ENCODE measurements at regions not wholly inside any gene's neighbourhood (a gene's known extent, or its start where the extent isn't known, plus 50 kb on each side); places are given as distances from the start of the nearest gene placed in this dataset.

DNA sequence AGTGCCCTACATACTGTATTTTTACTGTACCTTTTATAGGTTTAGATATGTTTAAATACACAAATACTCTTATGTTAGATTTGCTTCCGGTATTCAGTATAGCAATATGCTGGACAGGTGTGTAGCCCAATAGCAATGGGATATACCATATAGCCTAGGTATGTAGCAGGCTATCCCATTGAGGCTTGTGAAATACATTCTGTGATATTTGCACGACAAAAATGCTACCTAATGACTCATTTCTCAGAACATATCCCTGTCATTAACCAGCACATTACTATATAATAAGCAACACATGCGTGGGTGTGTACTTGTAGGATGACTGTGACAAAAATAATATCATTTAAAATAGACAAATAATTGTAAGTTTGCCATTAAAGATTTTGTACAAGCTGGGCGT, 208.8 kb downstream of the MRPS30 start:
- DNase-seq (ENCODE audit: low spot score in 2 of 2): no peak
- no peaks in the 10 kb centered on the region for H3K27me3 Mint-ChIP-seq
- no peak for ATAC-seq (replicated peaks; ENCODE audit: extremely low read depth, poor library complexity, severe bottlenecking)
- H3K4me1 Mint-ChIP-seq: no peaks in the 10 kb centered on the region
- no peak overlapping the region for H3K27ac Mint-ChIP-seq (ENCODE audit: low read depth)
- no peak overlapping the region for H3K4me3 Mint-ChIP-seq
- peaks cover 14% of the 10 kb centered on the region for H3K9me3 Mint-ChIP-seq
- H3K36me3 Mint-ChIP-seq (ENCODE audit: insufficient read depth): no peaks in the 10 kb centered on the region

DNA sequence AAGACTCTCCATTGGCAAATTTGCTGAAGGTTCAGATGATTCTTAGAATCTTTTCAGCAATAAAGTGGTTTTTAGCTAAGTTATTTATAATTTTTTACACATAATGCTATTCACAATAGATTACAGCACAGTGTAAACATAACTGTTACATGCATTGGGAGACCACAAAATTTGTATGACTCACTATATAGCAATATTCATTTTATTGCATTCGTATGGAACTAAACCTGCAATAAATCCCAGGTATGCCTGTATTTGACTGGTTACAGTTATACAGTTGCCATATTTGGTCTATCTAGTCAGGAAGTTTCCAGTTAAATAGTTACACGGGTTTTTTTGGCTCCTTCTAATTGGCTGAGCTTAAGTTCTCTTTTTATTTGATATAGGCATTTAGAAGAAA, 220.8 kb downstream of the MRPS30 start:
- Mint-ChIP-seq H3K36me3 (ENCODE audit: insufficient read depth) (no peaks in the 10 kb centered on the region), H3K27me3 (no peaks in the 10 kb centered on the region), H3K4me1 (no peaks in the 10 kb centered on the region), H3K9me3 (peaks cover 15% of the 10 kb centered on the region), H3K4me3 (no peak overlapping the region), H3K27ac (ENCODE audit: low read depth) (no peak overlapping the region)
- ATAC-seq (replicated peaks; ENCODE audit: extremely low read depth, poor library complexity, severe bottlenecking) (no peak), DNase-seq (ENCODE audit: low spot score in 2 of 2) (no peak)

DNA sequence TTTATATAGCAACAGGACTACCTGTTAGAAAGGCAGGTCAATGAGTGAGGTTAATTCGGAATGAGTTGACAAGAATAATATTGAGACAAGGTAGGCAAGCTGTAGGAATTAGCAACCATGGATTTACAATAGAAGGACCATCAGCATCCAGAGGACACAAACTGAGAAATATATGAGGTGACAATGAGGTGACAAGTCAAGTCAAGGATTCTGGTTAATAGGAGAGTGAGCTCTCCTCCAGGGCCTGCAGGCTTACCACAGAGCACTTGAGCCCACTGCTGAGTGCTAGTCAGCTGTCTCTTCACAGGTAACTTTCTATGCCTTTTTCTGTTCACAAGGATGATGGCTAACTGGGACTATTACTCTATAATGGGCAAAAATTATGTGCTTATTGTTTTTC, 227.2 kb downstream of the MRPS30 start:
- H3K27ac Mint-ChIP-seq (ENCODE audit: low read depth): no peak overlapping the region
- H3K36me3 Mint-ChIP-seq (ENCODE audit: insufficient read depth): no peaks in the 10 kb centered on the region
- DNase-seq (ENCODE audit: low spot score in 2 of 2) (no peak), ATAC-seq (replicated peaks; ENCODE audit: extremely low read depth, poor library complexity, severe bottlenecking) (no peak)
- H3K4me1 Mint-ChIP-seq: no peaks in the 10 kb centered on the region
- no peak overlapping the region for H3K4me3 Mint-ChIP-seq
- no peaks in the 10 kb centered on the region for H3K9me3 Mint-ChIP-seq
- H3K27me3 Mint-ChIP-seq: no peaks in the 10 kb centered on the region

DNA sequence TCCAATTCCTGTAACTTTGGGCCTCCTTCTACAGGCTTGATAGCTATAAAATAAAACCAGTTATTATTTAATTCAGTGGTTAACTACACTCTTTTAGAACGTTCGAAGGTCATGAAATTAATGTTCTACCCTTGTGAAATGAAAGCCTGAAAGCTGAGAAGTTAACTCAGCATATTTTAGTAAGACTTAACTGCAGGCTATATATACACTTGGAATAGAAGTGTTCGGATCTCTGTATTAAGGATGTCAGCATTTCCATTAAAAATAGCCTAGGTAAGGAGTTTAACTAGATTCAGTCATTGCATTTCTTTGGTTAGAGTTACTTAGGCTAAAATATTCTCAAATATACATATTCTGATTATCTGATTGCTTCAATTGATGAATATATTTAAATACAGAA, 229.2 kb downstream of the MRPS30 start:
- DNase-seq (ENCODE audit: low spot score in 2 of 2): no peak
- H3K27me3 Mint-ChIP-seq: no peaks in the 10 kb centered on the region

DNA sequence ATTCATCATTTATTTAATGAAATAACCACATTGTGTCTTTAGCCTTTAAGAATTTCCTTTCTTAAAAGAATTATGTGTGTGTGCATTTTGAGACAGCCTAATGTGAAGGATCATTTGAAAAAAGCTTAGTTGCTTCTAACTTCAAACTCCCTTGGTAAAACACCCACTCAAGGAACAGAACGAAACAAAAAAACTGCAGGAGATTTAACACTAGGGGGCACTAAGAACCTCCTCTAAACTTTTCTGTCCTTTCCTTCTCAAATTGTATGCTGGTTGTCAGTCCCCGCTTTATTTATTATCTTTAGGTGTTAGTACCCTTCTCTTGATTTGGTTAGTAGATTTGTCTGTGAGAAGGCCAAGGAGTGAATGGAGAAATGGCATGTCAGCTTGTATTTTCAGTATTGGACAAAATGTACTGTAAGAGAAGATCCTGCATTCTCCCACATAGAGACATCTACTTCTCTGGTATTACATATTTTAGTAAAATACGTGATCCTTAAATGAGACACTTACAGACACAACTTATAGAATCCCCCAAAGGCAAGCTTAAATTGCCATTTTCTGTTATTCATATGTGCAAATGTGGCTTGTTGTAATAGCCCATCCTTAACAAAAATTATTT, 229.7 kb downstream of the MRPS30 start:
- H3K27me3 Mint-ChIP-seq: no peaks in the 10 kb centered on the region
- H3K27ac Mint-ChIP-seq (ENCODE audit: low read depth): no peak overlapping the region
- DNase-seq (ENCODE audit: low spot score in 2 of 2) (no peak), ATAC-seq (replicated peaks; ENCODE audit: extremely low read depth, poor library complexity, severe bottlenecking) (no peak)
- no peaks in the 10 kb centered on the region for H3K9me3 Mint-ChIP-seq
- no peak overlapping the region for H3K4me3 Mint-ChIP-seq
- no peaks in the 10 kb centered on the region for H3K4me1 Mint-ChIP-seq
- no peaks in the 10 kb centered on the region for H3K36me3 Mint-ChIP-seq (ENCODE audit: insufficient read depth)

More for the DNA sequence above, 229.2 kb downstream of the MRPS30 start:
- no peak overlapping the region for H3K4me3 Mint-ChIP-seq
- ATAC-seq (replicated peaks; ENCODE audit: extremely low read depth, poor library complexity, severe bottlenecking): no peak
- H3K36me3 Mint-ChIP-seq (ENCODE audit: insufficient read depth): no peaks in the 10 kb centered on the region
- H3K9me3 Mint-ChIP-seq: no peaks in the 10 kb centered on the region
- no peak overlapping the region for H3K27ac Mint-ChIP-seq (ENCODE audit: low read depth)
- no peaks in the 10 kb centered on the region for H3K4me1 Mint-ChIP-seq

DNA sequence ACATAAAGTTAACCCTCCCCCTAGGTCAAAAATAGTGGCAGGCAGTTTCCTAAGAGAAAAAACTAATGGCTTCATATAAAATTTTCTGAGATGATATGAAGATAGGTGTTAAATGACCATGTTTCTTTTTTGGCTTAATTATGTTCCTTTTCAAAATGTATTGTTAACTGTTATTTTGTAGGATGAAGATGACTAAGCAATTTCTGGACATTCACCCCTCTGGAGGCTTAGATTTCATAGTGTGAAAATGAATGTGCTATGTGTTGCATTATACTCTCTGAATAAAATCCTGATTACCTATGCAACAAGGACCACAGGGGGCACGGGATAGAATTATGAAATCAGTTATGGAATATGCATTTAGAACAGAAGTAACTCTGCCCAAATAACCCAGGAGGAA, 233.5 kb downstream of the MRPS30 start:
- Mint-ChIP-seq H3K36me3 (ENCODE audit: insufficient read depth) (no peaks in the 10 kb centered on the region), H3K27ac (ENCODE audit: low read depth) (no peak overlapping the region), H3K9me3 (peaks cover 6% of the 10 kb centered on the region), H3K4me3 (no peak overlapping the region), H3K27me3 (no peaks in the 10 kb centered on the region), H3K4me1 (no peaks in the 10 kb centered on the region)
- ATAC-seq (replicated peaks; ENCODE audit: extremely low read depth, poor library complexity, severe bottlenecking): no peak
- DNase-seq (ENCODE audit: low spot score in 2 of 2): no peak

DNA sequence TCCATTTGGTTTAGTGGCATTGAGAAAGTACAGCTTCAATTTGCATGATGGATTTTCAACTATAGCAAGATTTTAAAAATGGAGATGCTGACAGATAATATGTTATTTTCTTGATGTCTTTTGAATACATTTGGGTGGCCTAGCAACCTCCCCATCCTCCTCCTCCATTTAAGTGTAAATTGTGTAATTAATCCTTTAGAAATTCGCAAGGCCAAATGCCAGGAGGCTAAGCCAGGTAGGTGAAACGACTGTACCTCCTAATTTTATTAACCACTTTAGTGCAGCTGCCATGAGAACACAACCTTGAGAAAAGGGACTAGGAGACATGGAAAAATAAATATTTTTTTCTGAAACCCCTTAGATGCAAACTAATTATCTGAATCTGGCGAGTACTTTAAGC, 248.8 kb downstream of the MRPS30 start:
- no peak for ATAC-seq (replicated peaks; ENCODE audit: extremely low read depth, poor library complexity, severe bottlenecking)
- no peaks in the 10 kb centered on the region for H3K27me3 Mint-ChIP-seq
- peaks cover 5% of the 10 kb centered on the region for H3K9me3 Mint-ChIP-seq
- H3K36me3 Mint-ChIP-seq (ENCODE audit: insufficient read depth): no peaks in the 10 kb centered on the region
- no peak overlapping the region for H3K27ac Mint-ChIP-seq (ENCODE audit: low read depth)
- H3K4me3 Mint-ChIP-seq: no peak overlapping the region
- no peak for DNase-seq (ENCODE audit: low spot score in 2 of 2)
- H3K4me1 Mint-ChIP-seq: no peaks in the 10 kb centered on the region

DNA sequence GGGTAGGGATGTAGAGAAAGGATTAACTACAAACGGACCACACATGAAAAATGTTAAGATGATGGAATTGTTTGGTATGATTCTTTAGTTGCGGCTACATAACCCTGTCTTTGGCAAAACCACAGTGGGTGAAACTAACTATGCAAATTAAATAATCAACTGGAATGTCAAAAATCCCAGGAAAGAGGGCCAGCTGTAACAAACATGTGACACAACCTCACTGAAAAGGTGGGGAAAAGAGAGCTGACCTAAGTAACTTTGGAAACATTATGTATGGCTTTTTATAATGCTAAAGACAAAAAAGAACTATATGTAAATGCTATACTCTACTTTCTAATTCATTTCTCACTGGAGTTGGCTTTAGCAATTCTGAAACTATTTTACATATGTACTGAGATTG, 252.0 kb downstream of the MRPS30 start:
- no peak for DNase-seq (ENCODE audit: low spot score in 2 of 2)
- Mint-ChIP-seq H3K4me3 (no peak overlapping the region), H3K27ac (ENCODE audit: low read depth) (no peak overlapping the region), H3K4me1 (no peaks in the 10 kb centered on the region), H3K9me3 (peaks cover 11% of the 10 kb centered on the region), H3K36me3 (ENCODE audit: insufficient read depth) (no peaks in the 10 kb centered on the region), H3K27me3 (no peaks in the 10 kb centered on the region)
- ATAC-seq (replicated peaks; ENCODE audit: extremely low read depth, poor library complexity, severe bottlenecking): no peak

DNA sequence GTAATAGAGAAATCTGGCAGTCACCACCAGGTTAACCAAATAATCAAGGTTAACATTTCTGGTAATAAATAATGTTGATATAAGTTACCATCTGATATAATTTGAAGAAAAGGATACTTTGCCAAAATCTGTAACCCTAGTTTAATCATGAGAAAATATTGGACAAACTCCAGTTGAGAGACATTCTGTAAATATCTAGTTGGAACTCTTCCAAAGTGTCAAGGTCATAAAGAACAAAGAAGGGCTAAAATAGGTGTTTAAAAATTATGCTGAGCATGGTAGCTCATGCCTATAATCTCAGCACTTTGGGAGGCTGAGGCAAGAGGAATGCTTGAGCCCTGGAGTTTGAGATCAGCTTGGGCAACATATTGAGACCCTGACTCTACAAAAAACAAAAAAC, 253.3 kb downstream of the MRPS30 start:
- H3K4me3 Mint-ChIP-seq: no peak overlapping the region
- no peak for ATAC-seq (replicated peaks; ENCODE audit: extremely low read depth, poor library complexity, severe bottlenecking)
- H3K4me1 Mint-ChIP-seq: no peaks in the 10 kb centered on the region
- no peaks in the 10 kb centered on the region for H3K36me3 Mint-ChIP-seq (ENCODE audit: insufficient read depth)
- H3K27me3 Mint-ChIP-seq: no peaks in the 10 kb centered on the region
- peaks cover 11% of the 10 kb centered on the region for H3K9me3 Mint-ChIP-seq
- no peak for DNase-seq (ENCODE audit: low spot score in 2 of 2)
- no peak overlapping the region for H3K27ac Mint-ChIP-seq (ENCODE audit: low read depth)

DNA sequence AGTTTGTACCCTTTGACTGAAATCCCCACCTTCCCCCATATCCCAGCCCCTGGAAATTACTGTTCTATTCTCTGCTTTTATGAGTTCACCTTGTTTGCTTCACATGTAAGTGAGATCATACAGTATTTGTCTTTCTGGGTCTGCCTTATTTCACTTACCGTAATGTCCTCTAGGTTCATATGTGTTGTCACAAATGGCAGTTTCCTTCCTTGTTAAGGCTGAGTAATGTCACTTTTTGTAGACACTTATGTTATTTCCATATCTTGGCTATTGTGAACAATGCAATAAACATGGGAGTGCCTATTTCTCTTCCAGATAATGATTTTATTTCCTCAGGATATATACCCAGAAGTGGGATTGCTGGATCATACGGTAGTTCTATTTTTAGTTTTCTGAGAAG, 272.3 kb downstream of the MRPS30 start:
- H3K36me3 Mint-ChIP-seq (ENCODE audit: insufficient read depth): peaks cover 2% of the 10 kb centered on the region
- no peaks in the 10 kb centered on the region for H3K4me1 Mint-ChIP-seq
- DNase-seq (ENCODE audit: low spot score in 2 of 2) (no peak), ATAC-seq (replicated peaks; ENCODE audit: extremely low read depth, poor library complexity, severe bottlenecking) (no peak)
- no peak overlapping the region for H3K27ac Mint-ChIP-seq (ENCODE audit: low read depth)
- H3K27me3 Mint-ChIP-seq: no peaks in the 10 kb centered on the region
- peaks cover 29% of the 10 kb centered on the region for H3K9me3 Mint-ChIP-seq
- H3K4me3 Mint-ChIP-seq: no peak overlapping the region

DNA sequence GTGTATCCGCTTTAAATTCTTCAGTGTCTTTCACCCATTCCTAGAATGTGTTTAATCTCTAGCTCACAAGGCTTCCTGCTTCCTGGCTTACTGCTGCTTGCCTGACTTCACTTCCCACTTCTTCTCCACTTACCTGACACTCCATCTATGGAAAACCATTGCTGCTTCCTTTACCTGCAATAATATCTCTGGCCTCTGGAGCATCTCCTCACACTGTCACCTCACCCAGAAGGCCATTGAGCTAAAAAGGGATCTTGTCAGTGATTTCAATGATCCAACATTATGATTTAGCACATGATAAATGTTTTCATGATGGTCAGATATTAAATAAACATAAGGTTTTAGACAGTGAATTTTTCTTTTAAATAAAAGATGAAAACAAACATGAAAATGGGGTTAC, 281.1 kb downstream of the MRPS30 start:
- Mint-ChIP-seq H3K27me3 (no peaks in the 10 kb centered on the region), H3K4me3 (no peak overlapping the region), H3K36me3 (ENCODE audit: insufficient read depth) (no peaks in the 10 kb centered on the region), H3K9me3 (peaks cover 20% of the 10 kb centered on the region), H3K27ac (ENCODE audit: low read depth) (no peak overlapping the region), H3K4me1 (no peaks in the 10 kb centered on the region)
- DNase-seq (ENCODE audit: low spot score in 2 of 2) (no peak), ATAC-seq (replicated peaks; ENCODE audit: extremely low read depth, poor library complexity, severe bottlenecking) (no peak)

DNA sequence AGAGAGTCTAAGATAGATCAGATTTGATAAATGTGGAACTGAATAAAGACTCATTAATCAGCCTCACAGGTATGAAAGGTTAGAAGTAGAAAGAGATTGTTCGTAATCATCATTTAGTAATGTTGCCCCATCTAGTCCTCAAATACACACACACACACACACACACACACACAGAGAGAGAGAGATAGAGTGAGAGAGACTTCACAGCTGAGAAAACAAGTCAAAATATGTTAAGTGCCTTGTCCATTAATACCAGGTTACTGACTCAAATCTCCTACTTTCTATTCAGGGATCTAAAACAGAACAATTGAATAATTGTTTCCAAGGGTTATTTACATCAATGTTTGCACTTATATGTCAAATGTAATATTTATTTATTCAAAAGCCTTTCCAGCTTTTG, 284.6 kb downstream of the MRPS30 start:
- H3K27ac Mint-ChIP-seq (ENCODE audit: low read depth): no peak overlapping the region
- ATAC-seq (replicated peaks; ENCODE audit: extremely low read depth, poor library complexity, severe bottlenecking): no peak

DNA sequence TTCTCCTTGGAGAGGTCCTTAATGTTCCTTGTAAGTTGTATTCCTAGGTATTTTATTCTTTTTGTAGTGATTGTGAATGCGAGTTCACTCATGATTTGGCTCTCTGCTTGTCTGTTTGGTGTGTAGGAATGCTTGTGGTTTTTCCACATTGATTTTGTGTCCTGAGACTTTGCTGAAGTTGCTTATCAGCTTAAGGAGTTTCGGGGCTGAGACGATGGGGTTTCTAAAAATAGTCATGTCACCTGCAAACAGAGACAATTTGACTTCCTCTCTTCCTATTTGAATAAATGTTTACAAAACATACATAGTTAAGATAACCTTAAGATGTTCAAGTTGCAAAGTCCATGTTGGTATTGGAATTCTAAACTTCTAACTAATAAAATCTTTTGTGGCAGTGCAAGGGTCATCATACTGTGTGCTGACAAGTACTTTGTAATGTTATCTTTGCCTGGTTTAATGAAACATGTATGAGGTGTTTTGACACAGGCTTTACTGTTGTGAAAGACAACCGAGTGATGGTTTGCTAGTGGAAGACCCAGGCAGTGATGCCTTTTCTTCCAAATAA, 286.2 kb downstream of the MRPS30 start:
- H3K4me3 Mint-ChIP-seq: no peak overlapping the region
- no peaks in the 10 kb centered on the region for H3K27me3 Mint-ChIP-seq
- H3K9me3 Mint-ChIP-seq: peaks cover 7% of the 10 kb centered on the region
- no peaks in the 10 kb centered on the region for H3K4me1 Mint-ChIP-seq
- H3K36me3 Mint-ChIP-seq (ENCODE audit: insufficient read depth): no peaks in the 10 kb centered on the region
- H3K27ac Mint-ChIP-seq (ENCODE audit: low read depth): no peak overlapping the region
- no peak for DNase-seq (ENCODE audit: low spot score in 2 of 2)
- ATAC-seq (replicated peaks; ENCODE audit: extremely low read depth, poor library complexity, severe bottlenecking): no peak

More for the DNA sequence above, 284.6 kb downstream of the MRPS30 start:
- Mint-ChIP-seq H3K9me3 (peaks cover 12% of the 10 kb centered on the region), H3K36me3 (ENCODE audit: insufficient read depth) (no peaks in the 10 kb centered on the region), H3K4me3 (no peak overlapping the region), H3K27me3 (no peaks in the 10 kb centered on the region), H3K4me1 (no peaks in the 10 kb centered on the region)
- no peak for DNase-seq (ENCODE audit: low spot score in 2 of 2)

Data from central memory CD8-positive, alpha-beta T cell (primary cell).